C4-2B (cell line): ENCODE measurements at regions not wholly inside any gene's neighbourhood (a gene's known extent, or its start where the extent isn't known, plus 50 kb on each side); places are given as distances from the start of the nearest gene placed in this dataset.

ENCODE experiments used
- H3K27ac ChIP-seq: fragments of 450-650 bp; 2 replicates; pipeline ENCODE4 v1.5.1; 2017
- CTCF ChIP-seq: fragments of 450-650 bp; conservative IDR thresholded peaks from 2 replicates; pipeline ENCODE4 v1.5.1; 2017; ENCODE audit warnings: mild to moderate bottlenecking
- ZFX ChIP-seq: fragments of 450-650 bp; IDR thresholded peaks from 2 replicates; pipeline ENCODE4 v1.6.1; 2017

DNA sequence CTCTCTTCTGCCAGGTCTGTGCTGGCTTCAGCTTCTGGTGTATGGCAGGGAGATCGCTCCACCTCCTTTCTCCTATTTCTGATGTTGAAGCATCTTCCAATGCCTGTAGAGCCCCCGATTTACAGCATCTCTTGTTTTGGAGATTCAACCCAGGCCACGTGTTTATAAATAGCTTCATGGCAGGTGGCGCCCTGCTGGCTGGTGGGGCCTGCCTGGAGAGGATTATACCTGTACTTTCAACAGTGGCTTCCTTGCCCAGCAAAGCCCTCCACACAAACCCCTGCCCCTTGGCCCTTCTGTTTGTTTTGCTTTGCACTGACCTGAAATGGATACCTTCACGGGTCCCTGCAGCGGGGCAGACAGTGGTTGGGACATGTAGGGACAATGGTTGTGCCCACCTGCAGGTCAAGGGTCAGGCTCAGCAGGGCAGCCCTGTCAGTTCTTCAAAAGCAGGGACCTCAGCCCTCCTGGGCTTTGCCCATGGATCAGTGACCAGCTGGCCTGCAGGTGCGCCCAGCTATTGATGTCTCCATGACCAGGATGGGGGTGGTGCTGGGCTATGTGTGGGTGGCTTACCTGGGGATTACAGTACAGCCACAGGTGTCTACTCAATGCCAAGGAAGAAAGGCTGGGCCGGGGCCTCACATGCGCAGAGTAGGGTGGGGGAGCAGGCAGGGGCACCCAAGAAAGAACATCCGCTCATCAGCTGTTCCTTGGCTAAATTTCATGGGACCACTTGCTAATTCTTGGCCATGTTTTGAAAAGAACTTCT, 112.7 kb upstream of the PRR23C start:
- H3K27ac ChIP-seq = no peak overlapping the region
- TF ChIP-seq CTCF (no peak), ZFX (no peak)

- no peak overlapping the region for H3K27ac ChIP-seq
- no peak for TF ChIP-seq CTCF
Observed at GRCh38 chr3:139159356-139159755, 114.7 kb upstream of the PRR23C start.

- TF ChIP-seq ZFX (no peak), CTCF (no peak)
- no peak overlapping the region; the same call in 1 of the 2 replicates for H3K27ac ChIP-seq
Observed at GRCh38 chr3:139173372-139174108, 128.8 kb upstream of the PRR23C start.

DNA sequence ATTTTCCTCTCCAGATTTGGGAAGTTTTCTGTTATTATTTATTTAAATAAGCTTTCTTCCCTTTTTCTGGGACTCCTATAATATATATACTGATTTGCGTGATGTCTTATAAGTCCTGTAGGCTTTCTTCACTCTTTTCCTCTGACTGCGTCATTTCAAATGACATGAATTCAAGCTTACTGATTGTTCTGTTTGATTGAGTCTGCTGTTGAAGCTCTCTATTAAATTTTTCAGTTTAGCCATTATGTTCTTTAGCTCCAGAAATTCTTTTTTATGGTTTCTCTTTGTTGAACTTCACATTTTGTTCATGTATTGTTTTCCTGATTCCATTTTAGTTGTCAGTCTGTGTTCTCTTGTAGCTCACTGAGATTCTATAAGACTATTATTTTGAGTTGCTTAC, 135.8 kb upstream of the PRR23C start:
- H3K27ac ChIP-seq = no peak overlapping the region
- TF ChIP-seq ZFX (no peak), CTCF (no peak)

GRCh38 chr3:139182143-139182542, 137.5 kb upstream of the PRR23C start:
- H3K27ac ChIP-seq = no peak overlapping the region
- no peak for TF ChIP-seq ZFX
- TF ChIP-seq CTCF = no peak

DNA sequence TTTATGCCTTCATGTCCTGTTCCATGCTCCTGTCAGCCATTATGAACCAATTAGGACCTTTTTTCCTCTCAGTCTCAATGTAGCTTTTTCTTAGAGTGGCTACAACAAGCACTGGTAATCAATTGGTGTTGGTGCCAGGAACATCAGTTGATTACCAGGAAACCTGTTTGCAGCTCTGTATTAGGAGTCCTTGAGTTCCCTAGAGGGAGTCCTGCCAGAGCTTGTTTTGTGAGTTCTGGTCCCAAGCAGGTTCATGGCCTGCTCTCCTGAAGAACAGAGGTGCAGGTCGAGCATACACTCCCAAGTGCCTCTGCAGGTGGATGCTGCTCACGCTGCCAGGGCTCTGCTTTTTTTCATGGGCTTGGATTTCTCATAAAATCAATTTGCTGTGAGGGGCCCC, 137.9 kb upstream of the PRR23C start:
- no peak for TF ChIP-seq CTCF
- TF ChIP-seq ZFX = no peak

GRCh38 chr3:139185527-139185926, 140.8 kb upstream of the PRR23C start:
- H3K27ac ChIP-seq = no peak overlapping the region
- no peak for TF ChIP-seq ZFX
- no peak for TF ChIP-seq CTCF

More for the DNA sequence above, 137.9 kb upstream of the PRR23C start:
- H3K27ac ChIP-seq = no peak overlapping the region
